Natural killer cell treated with Interleukin-12 subunit alpha and Interleukin-12 subunit beta and Interleukin-15 and Interleukin-18, amount 100 ng/mL, for 72 hours (primary cell): ENCODE measurements at regions not wholly inside any gene's neighbourhood (a gene's known extent, or its start where the extent isn't known, plus 50 kb on each side); places are given as distances from the start of the nearest gene placed in this dataset.
A peak's percentile ranks its signal among the peaks of the same experiment; 100 is the strongest.
"Not testable (repeated sequence)": the region's sequence is repeated elsewhere in the genome, so short reads cannot be mapped to it uniquely, and the experiment has no call there.

ENCODE experiments used
- ATAC-seq, 2 donors: fragments of 150-1000 bp; cut with Tn5 transposase in 1 of 2; sonication (Bioruptor Pico), chemical (Tn5 transposase) in 1 of 2; 2 replicates each; pipeline ENCODE4 v1.10.0; 2021
- DNase-seq: peaks from one replicate; pipeline ENCODE4 v3.0.0; 2022; ENCODE audit warnings: low spot score
- H3K27ac Mint-ChIP-seq, 2 donors: 1 replicate in 1 of 2; 2 replicates in 1 of 2; pipeline ENCODE4 v1.8.0; 2022; ENCODE audit warnings: mixed read lengths in 2 of 2, mild to moderate bottlenecking in 1 of 2, moderate library complexity in 1 of 2
- H3K27me3 Mint-ChIP-seq, 2 donors: 1 replicate in 1 of 2; 2 replicates in 1 of 2; pipeline ENCODE4 v1.8.0; 2022; ENCODE audit warnings: mixed read lengths in 2 of 2
- H3K36me3 Mint-ChIP-seq: one replicate; pipeline ENCODE4 v1.8.0; 2022; ENCODE audit warnings: mixed read lengths
- H3K4me1 Mint-ChIP-seq, 2 donors: 1 replicate in 1 of 2; 2 replicates in 1 of 2; pipeline ENCODE4 v1.8.0; 2022; ENCODE audit warnings: low read depth in 2 of 2, mixed read lengths in 2 of 2, mild to moderate bottlenecking in 1 of 2
- H3K4me3 Mint-ChIP-seq: one replicate; pipeline ENCODE4 v1.8.0; 2022; ENCODE audit warnings: mixed read lengths
- H3K9me3 Mint-ChIP-seq: 2 replicates; pipeline ENCODE4 v1.8.0; 2022; ENCODE audit warnings: mixed read lengths

GRCh38 chr17:21774263-21774662 lies 81.9 kb downstream of the KCNJ18 start:
- H3K27ac Mint-ChIP-seq = no peak overlapping the region
- H3K9me3 Mint-ChIP-seq = no peaks in the 10 kb centered on the region
- no peak overlapping the region for H3K4me3 Mint-ChIP-seq
- no peak for ATAC-seq
- no peak for DNase-seq
- H3K36me3 Mint-ChIP-seq = no peaks in the 10 kb centered on the region
- H3K27me3 Mint-ChIP-seq = no peaks in the 10 kb centered on the region
- no peaks in the 10 kb centered on the region for H3K4me1 Mint-ChIP-seq

- DNase-seq = not testable (repeated sequence)
These were observed 83.2 kb downstream of the KCNJ18 start for GRCh38 chr17:21775566-21775965.

GRCh38 chr17:21776921-21777320 lies 84.6 kb downstream of the KCNJ18 start:
- ATAC-seq, H3K36me3 Mint-ChIP-seq, DNase-seq, H3K9me3 Mint-ChIP-seq, H3K27me3 Mint-ChIP-seq, H3K27ac Mint-ChIP-seq, H3K4me3 Mint-ChIP-seq, H3K4me1 Mint-ChIP-seq: not testable (repeated sequence)

More at GRCh38 chr17:21775566-21775965, 83.2 kb downstream of the KCNJ18 start:
- not testable (repeated sequence) for H3K27me3 Mint-ChIP-seq, H3K4me1 Mint-ChIP-seq, H3K4me3 Mint-ChIP-seq, H3K36me3 Mint-ChIP-seq, H3K9me3 Mint-ChIP-seq, H3K27ac Mint-ChIP-seq, ATAC-seq

- H3K4me1 Mint-ChIP-seq, H3K36me3 Mint-ChIP-seq, H3K9me3 Mint-ChIP-seq, H3K4me3 Mint-ChIP-seq, ATAC-seq, H3K27ac Mint-ChIP-seq, H3K27me3 Mint-ChIP-seq, DNase-seq: not testable (repeated sequence)
These were observed 86.5 kb downstream of the KCNJ18 start for GRCh38 chr17:21778866-21779265.

DNA sequence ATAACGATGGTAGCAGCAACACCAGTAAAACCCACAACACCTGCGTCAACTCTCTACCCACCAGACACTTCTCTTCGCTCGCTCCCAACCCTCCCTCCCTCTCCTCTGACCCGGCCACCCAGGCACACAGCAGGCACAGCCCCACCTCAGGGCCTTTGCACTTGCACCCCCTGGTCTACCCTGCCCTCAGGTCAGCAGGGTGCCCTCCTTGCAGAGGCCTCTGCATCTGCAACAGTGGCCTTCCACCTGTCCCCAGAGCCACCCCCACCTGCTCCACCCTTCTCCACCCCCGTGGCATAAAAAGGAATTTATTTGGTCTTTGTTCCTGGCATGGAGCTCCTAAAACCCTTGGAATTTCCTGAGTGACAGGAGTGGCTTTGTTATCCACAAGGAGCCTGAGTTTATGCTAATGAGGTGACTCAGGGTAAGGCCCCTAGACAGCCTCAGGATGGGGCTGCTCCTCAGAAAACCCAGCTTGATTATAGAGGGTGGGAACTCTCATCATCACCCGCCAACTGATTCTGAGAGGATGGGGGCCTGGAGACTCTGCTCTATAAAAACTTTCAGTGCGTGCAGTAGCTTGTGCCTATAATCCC lies 88.1 kb downstream of the KCNJ18 start:
- not testable (repeated sequence) for H3K27me3 Mint-ChIP-seq, H3K4me1 Mint-ChIP-seq

GRCh38 chr17:21780919-21781665 lies 88.8 kb downstream of the KCNJ18 start:
- H3K4me3 Mint-ChIP-seq, H3K36me3 Mint-ChIP-seq, DNase-seq, ATAC-seq, H3K27me3 Mint-ChIP-seq, H3K9me3 Mint-ChIP-seq, H3K4me1 Mint-ChIP-seq, H3K27ac Mint-ChIP-seq: not testable (repeated sequence)

More for the DNA sequence above, 88.1 kb downstream of the KCNJ18 start:
- H3K4me3 Mint-ChIP-seq, ATAC-seq, H3K36me3 Mint-ChIP-seq, H3K9me3 Mint-ChIP-seq, DNase-seq, H3K27ac Mint-ChIP-seq: not testable (repeated sequence)

DNA sequence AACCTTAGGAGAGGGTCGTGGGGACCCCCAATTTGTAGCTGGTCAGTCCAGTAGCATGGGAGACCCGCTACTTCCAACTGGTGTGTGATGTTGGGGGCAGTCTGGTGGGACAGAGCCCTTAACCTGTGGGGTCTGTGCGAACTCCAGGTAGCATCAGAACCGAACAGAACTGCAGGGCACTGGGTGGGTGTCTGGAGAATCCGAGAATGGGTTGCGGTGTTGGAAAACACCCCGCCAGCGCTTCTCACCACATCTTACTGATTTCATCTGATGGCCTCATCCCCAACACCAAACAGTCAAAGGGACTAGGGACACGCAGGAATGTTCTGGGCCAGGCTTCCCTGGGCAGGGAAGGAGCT lies 89.3 kb downstream of the KCNJ18 start:
- ATAC-seq = peak; percentile 30 to 46
- H3K4me3 Mint-ChIP-seq, H3K27me3 Mint-ChIP-seq, DNase-seq, H3K9me3 Mint-ChIP-seq, H3K4me1 Mint-ChIP-seq, H3K27ac Mint-ChIP-seq, H3K36me3 Mint-ChIP-seq: not testable (repeated sequence)

- not testable (repeated sequence) for H3K9me3 Mint-ChIP-seq, H3K36me3 Mint-ChIP-seq, H3K27ac Mint-ChIP-seq, DNase-seq, H3K27me3 Mint-ChIP-seq, H3K4me1 Mint-ChIP-seq, H3K4me3 Mint-ChIP-seq
- peak; percentile 13 to 19 for ATAC-seq
These were observed 89.8 kb downstream of the KCNJ18 start for GRCh38 chr17:21782107-21782506.

DNA sequence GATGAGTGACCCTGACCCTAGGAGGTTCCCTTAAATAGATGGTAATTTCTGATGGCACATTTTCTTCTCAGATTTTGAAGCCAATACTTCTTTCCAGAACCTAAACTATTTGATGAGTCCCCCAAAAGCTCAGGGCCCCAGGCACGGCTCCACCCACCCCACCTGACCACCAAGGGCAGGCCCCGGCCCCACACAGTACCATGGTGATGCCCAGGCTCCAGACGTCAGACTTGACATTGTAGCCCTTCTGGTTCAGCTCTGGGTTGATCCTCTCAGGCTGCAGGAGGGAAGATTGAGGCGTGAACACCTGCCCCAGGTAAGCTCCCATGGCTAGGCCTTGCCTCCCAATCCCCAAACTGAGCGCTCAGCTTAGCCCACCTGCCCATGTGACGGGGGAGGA lies 90.3 kb downstream of the KCNJ18 start:
- H3K27me3 Mint-ChIP-seq, H3K4me3 Mint-ChIP-seq, H3K36me3 Mint-ChIP-seq, H3K9me3 Mint-ChIP-seq, H3K4me1 Mint-ChIP-seq, DNase-seq, H3K27ac Mint-ChIP-seq: not testable (repeated sequence)
- ATAC-seq = peak; percentile 20 to 41

DNA sequence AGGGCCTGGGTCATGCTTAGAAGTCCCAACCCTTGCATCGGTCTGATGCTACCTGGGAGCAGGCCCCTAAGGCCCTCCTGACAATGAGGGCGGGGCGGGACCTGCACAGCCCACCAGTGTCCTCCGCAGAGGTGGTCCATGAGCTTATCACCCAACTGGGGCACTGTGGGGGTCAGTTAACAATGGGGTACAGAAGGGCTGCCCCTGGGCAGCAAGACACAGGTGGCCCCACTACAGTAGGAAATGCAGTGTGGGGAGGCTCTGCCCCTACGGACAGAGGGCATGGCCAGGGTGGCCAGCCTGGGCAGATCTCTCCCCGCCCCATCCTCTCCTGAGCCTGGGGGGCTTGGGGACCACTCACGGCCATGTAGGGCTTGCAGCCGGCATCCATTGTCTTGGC lies 90.7 kb downstream of the KCNJ18 start:
- H3K4me1 Mint-ChIP-seq, H3K27ac Mint-ChIP-seq: not testable (repeated sequence)

GRCh38 chr17:21814272-21814671 lies 121.9 kb downstream of the KCNJ18 start:
- H3K27ac Mint-ChIP-seq, H3K4me3 Mint-ChIP-seq, ATAC-seq, DNase-seq, H3K4me1 Mint-ChIP-seq, H3K9me3 Mint-ChIP-seq, H3K36me3 Mint-ChIP-seq, H3K27me3 Mint-ChIP-seq: not testable (repeated sequence)

More for the DNA sequence above, 90.7 kb downstream of the KCNJ18 start:
- DNase-seq, H3K4me3 Mint-ChIP-seq, H3K36me3 Mint-ChIP-seq, H3K27me3 Mint-ChIP-seq, H3K9me3 Mint-ChIP-seq: not testable (repeated sequence)
- ATAC-seq = peak; percentile 48 to 64

- ATAC-seq (peak; percentile 43 to 46), DNase-seq (no peak)
- no peaks in the 10 kb centered on the region for H3K4me1 Mint-ChIP-seq
- H3K4me3 Mint-ChIP-seq = no peak overlapping the region
- H3K9me3 Mint-ChIP-seq = no peaks in the 10 kb centered on the region
- no peaks in the 10 kb centered on the region for H3K27me3 Mint-ChIP-seq
- H3K27ac Mint-ChIP-seq = no peak overlapping the region
- H3K36me3 Mint-ChIP-seq = no peaks in the 10 kb centered on the region
These were observed 122.5 kb downstream of the KCNJ18 start for GRCh38 chr17:21814776-21815175.

DNA sequence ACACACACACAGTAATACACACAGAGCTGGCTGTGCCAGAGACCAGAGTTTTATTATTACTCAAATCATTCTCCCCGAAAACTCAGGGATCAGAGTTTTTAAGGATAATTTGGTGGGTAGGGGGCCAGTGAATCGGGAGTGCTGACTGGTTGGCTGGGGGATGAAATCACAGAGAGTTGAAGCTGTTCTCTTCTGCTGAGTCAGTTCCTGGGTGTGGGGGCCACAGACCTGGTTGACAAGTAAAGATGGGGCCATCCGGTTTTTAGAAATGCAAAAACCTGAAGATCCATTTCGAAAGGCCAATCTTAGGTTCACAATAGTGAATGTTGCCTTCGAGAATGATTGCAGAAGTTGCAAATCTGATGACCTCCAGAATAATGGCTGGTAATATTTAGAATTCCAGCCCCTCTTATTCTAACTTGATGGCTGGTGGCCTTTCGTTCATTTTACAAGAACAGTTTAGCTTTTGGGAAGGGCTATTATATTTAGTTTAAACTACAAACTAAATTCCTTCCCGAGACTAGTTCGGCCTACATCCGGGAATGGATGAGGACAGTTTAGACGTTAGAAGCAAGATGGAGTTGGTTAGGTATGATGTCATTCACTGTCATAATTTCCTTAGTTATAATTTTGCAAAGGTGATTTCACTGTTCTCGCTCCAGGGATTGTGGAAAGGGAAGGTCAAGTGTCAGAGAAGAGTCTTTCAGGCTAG lies 123.2 kb downstream of the KCNJ18 start:
- no peaks in the 10 kb centered on the region for H3K36me3 Mint-ChIP-seq
- DNase-seq (no peak), ATAC-seq (no peak)
- no peak overlapping the region for H3K4me3 Mint-ChIP-seq
- no peaks in the 10 kb centered on the region for H3K27me3 Mint-ChIP-seq
- no peaks in the 10 kb centered on the region for H3K9me3 Mint-ChIP-seq
- H3K4me1 Mint-ChIP-seq = no peaks in the 10 kb centered on the region
- no peak overlapping the region for H3K27ac Mint-ChIP-seq
